ENCODE measurements at regions not wholly inside any gene's neighbourhood (a gene's known extent, or its start where the extent isn't known, plus 50 kb on each side); places are given as distances from the start of the nearest gene placed in this dataset.
"Not testable (repeated sequence)": the region's sequence is repeated elsewhere in the genome, so short reads cannot be mapped to it uniquely, and the experiment has no call there.

GRCh38 chr14:57061009-57061711, 207.5 kb downstream of the EXOC5 start:
- no peak for DNase-seq (ENCODE audit: extremely low read depth in 1 of 2, low read depth in 1 of 2)

- DNase-seq (ENCODE audit: extremely low read depth in 1 of 2, low read depth in 1 of 2) = peak in 1 of 2 donors; percentile 20
These were observed 208.3 kb downstream of the EXOC5 start for GRCh38 chr14:57060276-57060955.

- no peak for DNase-seq (ENCODE audit: extremely low read depth in 1 of 2, low read depth in 1 of 2)
These were observed 210.4 kb downstream of the EXOC5 start for GRCh38 chr14:57058319-57058718.

GRCh38 chr14:57057803-57058202, 210.9 kb downstream of the EXOC5 start:
- DNase-seq (ENCODE audit: extremely low read depth in 1 of 2, low read depth in 1 of 2) = no peak

- not testable (repeated sequence) for DNase-seq (ENCODE audit: extremely low read depth in 1 of 2, low read depth in 1 of 2)
These were observed 212.2 kb downstream of the EXOC5 start for GRCh38 chr14:57056522-57056921.

- DNase-seq (ENCODE audit: extremely low read depth in 1 of 2, low read depth in 1 of 2) = no peak
These were observed 215.9 kb downstream of the EXOC5 start for GRCh38 chr14:57052705-57053302.

GRCh38 chr14:57051633-57052032, 217.1 kb downstream of the EXOC5 start:
- no peak for DNase-seq (ENCODE audit: extremely low read depth in 1 of 2, low read depth in 1 of 2)

GRCh38 chr14:57049848-57050247, 218.9 kb downstream of the EXOC5 start:
- no peak for DNase-seq (ENCODE audit: extremely low read depth in 1 of 2, low read depth in 1 of 2)

- DNase-seq (ENCODE audit: extremely low read depth in 1 of 2, low read depth in 1 of 2) = no peak
These were observed 222.5 kb downstream of the EXOC5 start for GRCh38 chr14:57046175-57046574.

GRCh38 chr14:57044101-57044973, 224.4 kb downstream of the EXOC5 start:
- DNase-seq (ENCODE audit: extremely low read depth in 1 of 2, low read depth in 1 of 2) = not testable (repeated sequence)

- no peak for DNase-seq (ENCODE audit: extremely low read depth in 1 of 2, low read depth in 1 of 2)
These were observed 228.4 kb upstream of the OTX2 start for GRCh38 chr14:57038689-57039088.

GRCh38 chr14:57031474-57031873, 221.2 kb upstream of the OTX2 start:
- no peak for DNase-seq (ENCODE audit: extremely low read depth in 1 of 2, low read depth in 1 of 2)

GRCh38 chr14:57029620-57030253, 219.5 kb upstream of the OTX2 start:
- DNase-seq (ENCODE audit: extremely low read depth in 1 of 2, low read depth in 1 of 2) = no peak

GRCh38 chr14:57025456-57025855, 215.2 kb upstream of the OTX2 start:
- DNase-seq (ENCODE audit: extremely low read depth in 1 of 2, low read depth in 1 of 2) = no peak

- no peak for DNase-seq (ENCODE audit: extremely low read depth in 1 of 2, low read depth in 1 of 2)
These were observed 212.3 kb upstream of the OTX2 start for GRCh38 chr14:57022608-57023007.

GRCh38 chr14:57018065-57018464, 207.8 kb upstream of the OTX2 start:
- no peak for DNase-seq (ENCODE audit: extremely low read depth in 1 of 2, low read depth in 1 of 2)

GRCh38 chr14:57013987-57014386, 203.7 kb upstream of the OTX2 start:
- DNase-seq (ENCODE audit: extremely low read depth in 1 of 2, low read depth in 1 of 2) = no peak

GRCh38 chr14:57009585-57010515, 199.6 kb upstream of the OTX2 start:
- no peak for DNase-seq (ENCODE audit: extremely low read depth in 1 of 2, low read depth in 1 of 2)

GRCh38 chr14:57008534-57008933, 198.3 kb upstream of the OTX2 start:
- no peak for DNase-seq (ENCODE audit: extremely low read depth in 1 of 2, low read depth in 1 of 2)

- DNase-seq (ENCODE audit: extremely low read depth in 1 of 2, low read depth in 1 of 2) = no peak
These were observed 188.4 kb upstream of the OTX2 start for GRCh38 chr14:56998728-56999127.

Measured in stimulated activated CD8-positive, alpha-beta memory T cell treated with anti-CD3 and anti-CD28 coated beads, Interleukin-7, amount 100 ng/mL, for 48 hours (primary cell).